NCI-H2107 treated with DMSO at 0.1 percent for 48 hours (cell line): ENCODE measurements at regions not wholly inside any gene's neighbourhood (a gene's known extent, or its start where the extent isn't known, plus 50 kb on each side); places are given as distances from the start of the nearest gene placed in this dataset.

ENCODE experiments used
- DNase-seq: peaks from one replicate; lab custom pipeline; 2025; ENCODE audit not compliant: unreplicated experiment; lab: John Stamatoyannopoulos, UW

DNA sequence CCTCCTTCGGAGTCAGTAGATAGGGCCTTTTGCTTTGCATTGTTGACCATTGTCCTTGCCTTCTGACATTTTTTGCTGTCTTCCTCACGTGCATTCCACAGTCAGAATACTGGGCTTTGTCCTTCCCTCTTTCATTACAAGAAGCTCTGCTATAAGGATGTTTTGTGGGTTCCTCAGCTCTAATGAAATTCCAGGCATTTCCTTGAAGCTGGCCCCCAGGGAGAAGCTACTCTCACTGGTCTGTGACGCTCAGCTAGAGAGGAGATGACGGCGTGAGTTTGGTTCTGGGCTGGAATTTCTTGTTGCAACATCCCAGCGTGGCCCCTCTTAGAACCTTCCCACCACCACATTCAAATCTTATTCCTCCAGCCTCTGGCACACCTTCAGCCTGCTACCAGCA lies 210.2 kb downstream of the TJP1 start:
- DNase-seq = no peak

- no peak for DNase-seq
Measured at GRCh38 chr15:29611057-29611456, 211.2 kb downstream of the TJP1 start.

DNA sequence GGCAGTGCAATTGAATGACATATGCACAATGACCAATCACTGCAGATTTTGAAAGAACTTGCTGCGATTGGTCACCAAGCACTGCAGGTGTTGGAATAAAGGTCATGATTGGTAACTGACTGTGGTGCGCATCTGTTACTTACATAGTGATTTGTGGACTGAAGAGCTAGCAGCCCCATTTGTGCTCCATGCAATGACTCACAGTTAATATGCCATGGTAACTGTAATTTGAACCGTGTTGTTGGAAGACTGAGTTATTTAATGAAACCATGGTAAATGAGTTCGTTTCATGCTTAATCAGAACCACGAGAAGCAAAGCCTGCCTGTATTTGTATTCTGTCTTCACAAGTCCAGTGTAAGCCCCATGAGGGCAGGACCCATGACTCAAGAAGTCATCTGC lies 220.5 kb downstream of the TJP1 start:
- DNase-seq = no peak

GRCh38 chr15:29600262-29600661 lies 222.0 kb downstream of the TJP1 start:
- DNase-seq = no peak

DNA sequence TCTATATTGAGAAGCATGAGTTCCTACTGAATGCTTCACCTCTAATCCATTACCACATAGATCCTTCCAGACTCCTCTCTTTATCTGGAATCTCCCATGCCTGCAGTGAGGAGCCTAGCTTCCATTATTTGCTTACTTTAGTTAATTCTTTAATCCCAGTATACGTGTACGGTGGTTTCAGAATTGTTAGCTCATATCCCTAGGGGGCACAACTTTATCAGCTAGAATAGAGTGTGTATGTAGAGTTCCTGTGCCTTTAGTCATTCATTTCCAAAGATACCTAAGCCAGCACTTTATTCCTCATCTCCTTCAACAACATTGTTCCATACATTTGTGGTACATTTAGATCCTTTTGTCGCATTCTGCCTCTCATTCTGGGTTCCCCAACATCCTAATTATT lies 226.0 kb downstream of the TJP1 start:
- DNase-seq = no peak

- DNase-seq = no peak
Measured at GRCh38 chr15:29593629-29594028, 228.6 kb downstream of the TJP1 start.

DNA sequence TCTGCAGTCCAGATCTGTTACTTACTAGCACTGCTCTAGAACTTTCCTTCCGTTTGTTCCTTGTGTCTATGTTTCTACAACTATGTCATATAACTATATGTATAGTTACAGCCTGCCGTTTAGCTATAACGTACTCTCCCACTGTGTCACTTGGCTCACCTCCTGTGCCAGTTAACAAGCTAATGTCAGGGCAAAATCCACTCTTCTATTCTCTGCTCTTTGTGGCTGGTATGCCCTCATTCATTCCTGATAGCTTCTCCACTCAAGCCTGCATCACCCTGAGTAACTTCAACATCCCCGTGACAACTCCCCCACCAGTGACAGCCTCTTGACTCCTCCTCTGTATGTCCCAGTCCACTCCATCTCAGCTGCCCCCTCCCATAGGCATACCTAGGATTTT lies 229.2 kb downstream of the TJP1 start:
- DNase-seq = no peak

GRCh38 chr15:29590701-29591100 lies 231.6 kb downstream of the TJP1 start:
- DNase-seq = no peak

DNA sequence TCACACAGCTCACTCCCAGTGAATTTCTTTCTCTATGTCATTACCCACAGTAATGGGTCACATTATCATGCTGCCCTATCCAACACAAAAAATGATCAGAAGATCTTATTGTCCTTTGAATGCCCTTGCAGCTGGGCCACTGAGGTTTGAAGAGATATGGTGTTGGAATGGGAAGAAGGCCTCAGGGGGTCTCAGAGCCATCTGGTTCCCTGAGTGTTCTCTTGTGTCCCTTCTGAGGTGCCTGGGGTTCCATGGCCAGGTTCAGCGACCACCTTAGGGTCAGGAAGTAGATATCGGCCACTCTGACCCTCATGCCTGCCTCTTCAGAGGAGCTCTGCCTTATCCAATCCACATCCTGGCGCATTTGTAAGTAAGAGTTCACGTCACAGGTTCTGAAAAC lies 232.3 kb downstream of the TJP1 start:
- DNase-seq = no peak

DNA sequence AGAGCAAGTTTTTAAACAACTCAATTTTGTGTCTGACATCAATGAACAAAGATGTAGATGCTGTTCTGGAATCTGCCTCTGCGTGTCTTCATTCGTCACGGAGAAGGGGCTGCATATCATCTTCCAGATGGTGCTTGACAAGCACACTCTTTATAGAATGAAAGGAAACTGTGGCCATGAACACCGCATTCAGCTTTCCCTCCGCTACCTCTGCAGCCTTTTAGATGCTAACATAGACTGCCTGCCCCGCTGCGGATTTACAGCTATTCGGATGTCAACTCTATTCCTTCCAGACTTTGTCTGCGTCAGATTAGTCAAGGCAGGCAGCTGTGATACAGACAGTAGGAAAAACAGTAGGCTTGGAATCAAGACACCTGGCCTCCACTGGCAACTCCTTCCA lies 232.9 kb downstream of the TJP1 start:
- DNase-seq = no peak

GRCh38 chr15:29573197-29573838 lies 248.9 kb downstream of the TJP1 start:
- no peak for DNase-seq

- no peak for DNase-seq
Measured at GRCh38 chr15:29571792-29572431, 250.4 kb downstream of the TJP1 start.

GRCh38 chr15:29570948-29571791 lies 251.1 kb downstream of the TJP1 start:
- DNase-seq = no peak

DNA sequence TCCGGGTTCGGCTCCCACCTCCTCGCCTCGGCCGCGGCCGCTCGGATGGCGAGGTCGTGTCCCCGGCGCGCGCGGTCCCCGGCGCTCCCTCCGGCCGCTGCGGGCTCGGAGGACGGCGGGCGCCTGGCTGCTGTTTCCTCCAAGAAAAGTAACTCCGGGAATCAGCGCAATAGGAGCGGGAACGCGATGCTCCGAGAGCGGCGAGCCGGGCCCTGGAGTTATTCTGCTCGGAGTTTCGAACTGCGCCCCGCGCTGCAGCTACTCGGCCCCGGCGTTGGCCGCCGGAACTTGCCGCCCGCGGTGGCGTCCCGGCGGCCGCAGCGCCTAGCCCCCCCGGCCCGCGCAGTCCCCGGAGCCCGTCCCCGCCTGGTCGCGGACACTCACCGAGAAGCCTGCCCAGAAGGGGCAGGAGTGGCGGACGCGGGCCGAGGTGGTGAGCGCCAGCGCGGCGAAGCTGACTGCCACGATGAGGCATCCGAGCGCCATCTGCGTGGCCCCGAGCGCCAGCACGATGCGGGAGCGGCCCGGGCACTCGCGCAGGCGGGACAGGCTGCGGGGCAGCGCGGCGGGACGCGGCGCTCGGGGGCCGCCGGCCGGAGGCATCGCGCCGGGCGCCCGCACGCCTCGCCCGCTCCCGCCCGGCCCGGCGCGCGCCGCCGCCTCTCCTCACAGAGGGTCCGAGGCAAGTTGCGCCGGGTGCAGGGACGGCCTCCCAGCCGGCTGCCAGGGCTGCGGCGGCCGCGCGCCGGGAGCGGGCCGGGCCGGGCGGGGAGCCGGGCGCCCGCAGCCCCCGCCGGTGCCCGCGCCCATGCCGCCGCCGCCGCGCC lies 251.9 kb downstream of the TJP1 start:
- no peak for DNase-seq

GRCh38 chr15:29569533-29570092 lies 252.7 kb downstream of the TJP1 start:
- no peak for DNase-seq

DNA sequence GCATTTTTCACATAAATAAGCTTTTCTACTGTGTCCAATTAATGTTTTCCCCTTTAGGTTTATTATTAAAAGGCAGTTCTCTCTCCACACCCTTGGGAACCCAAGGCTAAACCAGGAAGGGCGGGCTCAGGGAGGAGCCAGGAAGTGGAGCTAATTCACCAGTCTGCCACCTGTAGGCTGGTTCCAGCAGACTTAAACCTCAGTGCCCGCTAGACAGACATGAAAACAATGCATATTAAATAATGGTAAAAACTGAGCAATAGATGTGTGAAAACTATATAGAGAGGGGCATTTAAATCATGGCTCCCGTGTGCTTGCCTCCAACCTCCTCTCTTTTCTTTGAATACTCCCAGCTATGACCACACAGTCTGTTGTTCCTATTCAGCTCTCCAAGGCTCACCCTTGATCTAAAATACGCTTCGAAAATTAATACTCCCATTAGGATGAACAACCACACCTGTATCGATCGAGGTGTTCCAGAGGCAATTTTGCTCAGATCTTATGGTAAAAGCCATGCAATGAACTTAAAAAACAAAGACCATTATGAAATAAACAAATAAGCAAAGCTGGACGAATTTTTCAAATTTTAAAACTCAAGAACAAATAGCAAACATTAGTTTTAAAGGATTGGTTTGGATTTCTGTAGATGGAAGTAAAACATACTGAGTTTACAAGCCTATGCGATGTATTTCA lies 253.3 kb downstream of the TJP1 start:
- DNase-seq = no peak

- DNase-seq = no peak
Measured at GRCh38 chr15:29567336-29567735, 254.9 kb downstream of the TJP1 start.

DNA sequence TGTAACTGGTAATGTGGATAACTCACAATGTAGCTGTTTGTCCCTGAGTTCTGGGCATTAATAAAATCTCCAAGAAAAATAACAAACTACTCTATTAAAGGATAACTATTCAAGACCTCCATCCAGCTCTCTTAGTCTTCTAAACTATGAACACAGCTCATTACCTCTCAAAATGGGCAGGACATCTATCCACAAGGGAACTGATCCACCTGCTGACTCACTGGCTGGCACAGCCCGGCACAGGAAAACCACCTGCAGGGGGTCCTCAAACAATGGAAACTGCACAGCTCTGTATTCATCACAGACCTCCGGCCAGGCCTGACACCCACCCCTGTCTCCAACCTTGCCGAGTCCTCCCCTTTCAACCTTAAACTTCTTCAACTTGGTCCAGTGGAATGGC lies 255.4 kb downstream of the TJP1 start:
- no peak for DNase-seq

DNA sequence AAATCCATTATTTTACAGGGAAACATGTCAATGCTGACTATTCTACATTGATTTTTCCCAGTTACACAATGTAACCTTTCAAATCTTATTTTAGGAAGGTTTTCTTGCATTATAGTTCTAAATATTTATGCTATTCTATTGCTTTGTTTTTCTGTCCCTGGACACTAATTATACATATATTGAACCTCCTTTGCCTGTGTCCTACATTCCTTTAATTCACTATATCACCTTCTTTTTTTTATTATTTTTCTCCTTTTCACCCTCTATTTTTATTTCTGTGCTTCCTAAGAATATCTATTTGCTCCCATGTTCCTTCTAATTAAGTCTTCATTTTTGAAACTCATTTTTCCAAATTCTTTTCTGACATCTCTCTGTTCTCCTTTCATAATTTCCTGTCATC lies 259.2 kb downstream of the TJP1 start:
- DNase-seq = no peak

- no peak for DNase-seq
Measured at GRCh38 chr15:29560896-29561295, 261.4 kb downstream of the TJP1 start.
